CD4-positive, alpha-beta T cell (primary cell): ENCODE measurements at regions not wholly inside any gene's neighbourhood (a gene's known extent, or its start where the extent isn't known, plus 50 kb on each side); places are given as distances from the start of the nearest gene placed in this dataset.

ENCODE experiments used
- ATAC-seq: fragments of 200-7000 bp; cut with Tn5 transposase; one replicate; pipeline ENCODE4 v1.10.0; 2022; ENCODE audit warnings: mild to moderate bottlenecking; ENCODE audit not compliant: poor library complexity
- CTCF ChIA-PET: fragments of 350-600 bp; sonication (Branson Sonifier 250); formaldehyde crosslinking; loops from one replicate; lab custom pipeline; 2021; ENCODE audit warnings: antibody characterized with exemption, inconsistent platforms; lab: Charles Lee
- POLR2A ChIA-PET: fragments of 350-600 bp; sonication (Branson Sonifier 250); formaldehyde crosslinking; loops from one replicate; lab custom pipeline; 2021; ENCODE audit warnings: antibody characterized with exemption, inconsistent platforms; lab: Charles Lee
- DNase-seq, 14 experiments: peaks; one replicate each; pipeline ENCODE4 v3.0.0-alpha.2; 2013 to 2020; ENCODE audit warnings: mixed read lengths in 2 of 14
- H3K27ac ChIP-seq, 2 donors: one replicate each; pipeline versions ENCODE4 v1.5.1 to v1.7.0; 2013; ENCODE audit warnings: low read length in 2 of 2, low read depth in 1 of 2, mild to moderate bottlenecking in 1 of 2
- H3K27me3 ChIP-seq, 2 experiments: 1 replicate in 1 of 2; 2 replicates in 1 of 2; pipeline versions ENCODE4 v1.6.1 to v1.7.0; 2013; ENCODE audit warnings: low read length in 2 of 2, control low read depth in 1 of 2, mild to moderate bottlenecking in 1 of 2, moderate library complexity in 1 of 2; ENCODE audit not compliant: insufficient read depth in 2 of 2, control insufficient read depth in 1 of 2
- H3K36me3 ChIP-seq: one replicate; pipeline ENCODE4 v1.6.1; 2013; ENCODE audit warnings: low read length, control low read depth; ENCODE audit not compliant: insufficient read depth
- H3K4me1 ChIP-seq: one replicate; pipeline ENCODE4 v1.6.1; 2013; ENCODE audit warnings: low read length, control low read depth; ENCODE audit not compliant: insufficient read depth
- H3K4me3 ChIP-seq: one replicate; pipeline ENCODE4 v1.5.1; 2013; ENCODE audit warnings: mild to moderate bottlenecking, low read length, moderate library complexity
- H3K9me3 ChIP-seq, 2 experiments: 1 replicate in 1 of 2; 2 replicates in 1 of 2; pipeline versions ENCODE4 v1.6.1 to v1.7.0; 2013; ENCODE audit warnings: low read length in 2 of 2, mild to moderate bottlenecking in 2 of 2, control low read depth in 1 of 2, moderate library complexity in 1 of 2; ENCODE audit not compliant: control insufficient read depth in 1 of 2, insufficient read depth in 1 of 2
- H3K27ac Mint-ChIP-seq: one replicate; pipeline ENCODE4 v1.8.0; 2020; ENCODE audit warnings: mixed read lengths
- H3K27me3 Mint-ChIP-seq: one replicate; pipeline ENCODE4 v1.8.0; 2021; ENCODE audit warnings: mixed read lengths
- H3K36me3 Mint-ChIP-seq: one replicate; pipeline ENCODE4 v1.8.0; 2021; ENCODE audit warnings: low read depth, mixed read lengths
- H3K4me1 Mint-ChIP-seq: one replicate; pipeline ENCODE4 v1.8.0; 2021; ENCODE audit warnings: low read depth, mixed read lengths
- H3K4me3 Mint-ChIP-seq: one replicate; pipeline ENCODE4 v1.8.0; 2020; ENCODE audit warnings: mild to moderate bottlenecking, mixed read lengths
- H3K9me3 Mint-ChIP-seq: one replicate; pipeline ENCODE4 v1.8.0; 2020; ENCODE audit warnings: mixed read lengths
- intact Hi-C, 2 experiments: fragments of 100-400 bp; cut with DNase I in 1 of 2; cut with micrococcal nuclease in 1 of 2; formaldehyde crosslinking; loops; one replicate each; pipeline versions ENCODE4 v1.15.1 to v1.9.0; 2023 to 2025; cut with DNase I, micrococcal nuclease
- TF ChIP-seq, protein P1 (sequence below): fragments of 200-600 bp; IDR thresholded peaks from one replicate; pipeline ENCODE4 v1.8.0; 2022; ENCODE audit warnings: antibody characterized with exemption, mild to moderate bottlenecking

DNA sequence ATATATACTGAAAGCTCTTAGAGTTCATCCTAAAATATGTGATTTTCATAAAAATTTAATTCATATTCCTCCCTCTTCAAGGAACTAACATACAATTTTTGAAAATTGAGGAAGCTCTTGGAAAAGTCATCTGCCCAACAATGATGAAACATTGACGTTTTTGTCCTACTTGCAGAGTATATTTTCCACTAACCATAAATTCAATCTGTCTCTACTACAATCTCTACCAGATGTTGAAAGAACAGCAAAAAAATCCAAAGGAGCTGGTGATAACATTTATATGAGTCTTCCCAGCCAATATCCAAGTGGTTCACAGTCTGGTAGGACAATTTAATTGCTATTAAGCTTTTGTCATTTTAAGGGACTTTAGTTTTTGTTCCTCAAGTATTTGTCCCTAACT is 81.1 kb upstream of the NR3C1 start:
- no peak overlapping the region for H3K27ac Mint-ChIP-seq
- POLR2A ChIA-PET: no interaction called here
- TF ChIP-seq, protein P1, sequence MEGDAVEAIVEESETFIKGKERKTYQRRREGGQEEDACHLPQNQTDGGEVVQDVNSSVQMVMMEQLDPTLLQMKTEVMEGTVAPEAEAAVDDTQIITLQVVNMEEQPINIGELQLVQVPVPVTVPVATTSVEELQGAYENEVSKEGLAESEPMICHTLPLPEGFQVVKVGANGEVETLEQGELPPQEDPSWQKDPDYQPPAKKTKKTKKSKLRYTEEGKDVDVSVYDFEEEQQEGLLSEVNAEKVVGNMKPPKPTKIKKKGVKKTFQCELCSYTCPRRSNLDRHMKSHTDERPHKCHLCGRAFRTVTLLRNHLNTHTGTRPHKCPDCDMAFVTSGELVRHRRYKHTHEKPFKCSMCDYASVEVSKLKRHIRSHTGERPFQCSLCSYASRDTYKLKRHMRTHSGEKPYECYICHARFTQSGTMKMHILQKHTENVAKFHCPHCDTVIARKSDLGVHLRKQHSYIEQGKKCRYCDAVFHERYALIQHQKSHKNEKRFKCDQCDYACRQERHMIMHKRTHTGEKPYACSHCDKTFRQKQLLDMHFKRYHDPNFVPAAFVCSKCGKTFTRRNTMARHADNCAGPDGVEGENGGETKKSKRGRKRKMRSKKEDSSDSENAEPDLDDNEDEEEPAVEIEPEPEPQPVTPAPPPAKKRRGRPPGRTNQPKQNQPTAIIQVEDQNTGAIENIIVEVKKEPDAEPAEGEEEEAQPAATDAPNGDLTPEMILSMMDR: no peak

DNA sequence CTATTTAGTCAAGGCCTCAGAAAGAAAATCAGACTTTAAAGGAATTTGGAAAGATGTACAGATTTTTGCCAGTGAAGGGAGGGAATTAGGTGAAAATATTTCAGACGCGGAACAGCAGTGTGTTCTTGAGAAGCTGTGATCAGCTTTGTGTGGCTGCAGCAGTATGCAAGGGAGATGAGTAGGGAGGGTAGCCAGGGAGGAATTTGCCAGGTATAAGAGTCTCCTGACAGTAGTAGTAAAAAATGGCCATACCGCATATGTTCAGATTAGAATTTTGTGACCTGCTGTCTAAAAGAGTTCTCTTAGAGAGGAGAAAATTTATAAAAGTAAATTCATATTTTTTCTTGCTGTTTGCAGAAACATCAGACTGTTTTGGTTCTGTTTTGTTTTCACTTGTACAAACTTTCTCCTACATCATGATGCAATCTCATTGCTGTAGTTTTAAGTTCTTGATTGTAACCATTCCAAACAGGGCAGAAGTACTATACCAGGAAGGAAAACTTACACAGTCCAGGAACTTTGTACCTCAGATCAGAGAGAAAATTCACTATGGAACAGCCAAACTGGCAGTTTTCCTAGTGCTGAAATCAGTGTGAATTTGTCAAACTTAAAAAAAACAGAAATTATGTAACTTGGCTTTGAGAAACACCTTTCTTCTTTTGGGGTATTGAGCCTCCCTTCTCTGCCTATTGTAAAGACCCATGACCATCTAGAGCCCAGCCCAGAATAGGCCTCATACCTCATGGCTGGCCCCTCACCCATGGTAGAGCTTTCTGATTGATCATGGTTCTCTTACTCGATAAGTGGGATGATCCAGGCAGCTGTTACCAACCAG is 78.4 kb upstream of the NR3C1 start:
- Histone ChIP-seq H3K4me3 (no peak overlapping the region), H3K27ac (no peak overlapping the region), H3K4me1 (no peaks in the 10 kb centered on the region), H3K9me3 (no peaks in the 10 kb centered on the region), H3K36me3 (no peaks in the 10 kb centered on the region), H3K27me3 (no peaks in the 10 kb centered on the region)
- Mint-ChIP-seq H3K27me3 (no peaks in the 10 kb centered on the region), H3K9me3 (no peaks in the 10 kb centered on the region), H3K36me3 (no peaks in the 10 kb centered on the region), H3K4me3 (no peak overlapping the region), H3K4me1 (no peaks in the 10 kb centered on the region), H3K27ac (no peak overlapping the region)
- ATAC-seq: no peak
- TF ChIP-seq, protein P1: no peak
- ChIA-PET CTCF (no interaction called here), POLR2A (no interaction called here)
- intact Hi-C loops: no loop called here
- no peak for DNase-seq

More for the DNA sequence above, 81.1 kb upstream of the NR3C1 start:
- intact Hi-C loops: no loop called here
- no peaks in the 10 kb centered on the region for H3K4me1 ChIP-seq
- DNase-seq (no peak), ATAC-seq (no peak)
- H3K4me3 Mint-ChIP-seq: no peak overlapping the region
- H3K27ac ChIP-seq: no peak overlapping the region
- H3K9me3 Mint-ChIP-seq: no peaks in the 10 kb centered on the region
- H3K9me3 ChIP-seq: no peaks in the 10 kb centered on the region
- no peaks in the 10 kb centered on the region for H3K36me3 ChIP-seq
- no peaks in the 10 kb centered on the region for H3K36me3 Mint-ChIP-seq
- no peak overlapping the region for H3K4me3 ChIP-seq
- CTCF ChIA-PET: no interaction called here
- H3K27me3 Mint-ChIP-seq: no peaks in the 10 kb centered on the region
- no peaks in the 10 kb centered on the region for H3K27me3 ChIP-seq
- no peaks in the 10 kb centered on the region for H3K4me1 Mint-ChIP-seq

DNA sequence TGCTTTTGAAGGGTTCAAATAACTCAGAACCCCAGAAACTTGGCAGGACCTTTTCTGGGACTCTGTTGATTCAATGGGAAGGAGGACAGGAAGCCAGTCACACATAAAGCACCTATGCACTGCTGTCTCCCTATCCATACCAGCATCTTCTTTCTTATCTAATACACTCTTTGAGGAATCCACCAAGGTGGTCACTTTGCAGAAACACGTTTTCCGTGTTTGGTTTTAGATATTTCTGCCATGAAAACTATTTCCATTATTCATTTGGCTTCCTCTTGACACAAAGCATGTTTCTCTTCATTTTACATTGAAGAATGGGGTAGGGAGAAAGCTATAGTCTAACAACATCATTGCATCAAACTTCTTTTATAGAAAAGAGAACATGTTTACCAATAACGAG is 76.5 kb upstream of the NR3C1 start:
- TF ChIP-seq, protein P1: no peak
- intact Hi-C loops: no loop called here

More for the DNA sequence above, 76.5 kb upstream of the NR3C1 start:
- H3K4me3 ChIP-seq: no peak overlapping the region
- H3K36me3 Mint-ChIP-seq: no peaks in the 10 kb centered on the region
- no peaks in the 10 kb centered on the region for H3K4me1 Mint-ChIP-seq
- no peaks in the 10 kb centered on the region for H3K27me3 Mint-ChIP-seq
- DNase-seq: no peak
- H3K36me3 ChIP-seq: no peaks in the 10 kb centered on the region
- ATAC-seq: no peak
- H3K4me1 ChIP-seq: no peaks in the 10 kb centered on the region
- no peak overlapping the region for H3K27ac ChIP-seq
- H3K4me3 Mint-ChIP-seq: no peak overlapping the region
- POLR2A ChIA-PET: no interaction called here
- H3K9me3 Mint-ChIP-seq: no peaks in the 10 kb centered on the region
- CTCF ChIA-PET: no interaction called here
- H3K9me3 ChIP-seq: no peaks in the 10 kb centered on the region
- no peaks in the 10 kb centered on the region for H3K27me3 ChIP-seq
- no peak overlapping the region for H3K27ac Mint-ChIP-seq
